Activated CD4-positive, alpha-beta memory T cell treated with anti-CD3 and anti-CD28 coated beads, Interleukin-2, amount 10 ng/mL, durations not matched to agents 7 days and 5 days (primary cell): ENCODE measurements at regions not wholly inside any gene's neighbourhood (a gene's known extent, or its start where the extent isn't known, plus 50 kb on each side); places are given as distances from the start of the nearest gene placed in this dataset.
"Not testable (repeated sequence)": the region's sequence is repeated elsewhere in the genome, so short reads cannot be mapped to it uniquely, and the experiment has no call there.

ENCODE experiments used
- CTCF ChIA-PET: fragments of 350-600 bp; sonication (Branson Sonifier 250); formaldehyde crosslinking; loops from one replicate; lab custom pipeline; 2021; ENCODE audit warnings: antibody characterized with exemption, inconsistent platforms; lab: Charles Lee
- POLR2A ChIA-PET: fragments of 350-600 bp; sonication (Branson Sonifier 250); formaldehyde crosslinking; loops from one replicate; lab custom pipeline; 2021; ENCODE audit warnings: antibody characterized with exemption; lab: Charles Lee
- DNase-seq: peaks from one replicate; pipeline ENCODE4 v3.0.0-alpha.2; 2020
- H3K27ac Mint-ChIP-seq: one replicate; pipeline ENCODE4 v1.8.0; 2021; ENCODE audit warnings: mild to moderate bottlenecking, mixed read lengths
- H3K27me3 Mint-ChIP-seq: one replicate; pipeline ENCODE4 v1.8.0; 2021; ENCODE audit warnings: mixed read lengths
- H3K36me3 Mint-ChIP-seq: one replicate; pipeline ENCODE4 v1.8.0; 2021; ENCODE audit warnings: low read depth, mixed read lengths
- H3K4me1 Mint-ChIP-seq: one replicate; pipeline ENCODE4 v1.8.0; 2021; ENCODE audit warnings: mixed read lengths
- H3K4me3 Mint-ChIP-seq: one replicate; pipeline ENCODE4 v1.8.0; 2021; ENCODE audit warnings: mild to moderate bottlenecking, mixed read lengths
- H3K9me3 Mint-ChIP-seq: one replicate; pipeline ENCODE4 v1.8.0; 2021; ENCODE audit warnings: mixed read lengths

DNA sequence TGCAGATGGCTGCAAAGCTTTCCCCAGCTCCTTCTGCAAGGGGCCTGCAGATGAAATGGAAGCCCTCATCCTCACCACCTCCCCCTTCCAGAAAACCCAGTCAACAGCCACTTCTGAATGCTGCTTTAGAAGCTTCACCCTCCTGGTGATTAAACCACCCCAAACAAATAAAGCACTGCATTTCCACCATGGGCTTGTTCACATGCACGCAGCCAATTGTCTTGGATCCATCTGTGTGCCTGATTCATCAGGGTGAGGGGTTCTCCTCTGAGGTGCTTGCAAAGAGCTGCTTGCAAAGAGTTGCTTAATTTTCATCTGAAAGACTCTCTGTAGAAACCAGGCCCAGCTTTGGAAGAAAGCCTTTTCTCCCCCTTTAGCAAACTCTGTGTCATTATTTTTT lies 184.0 kb upstream of the OSBPL11 start:
- CTCF ChIA-PET, H3K27me3 Mint-ChIP-seq, POLR2A ChIA-PET, H3K4me3 Mint-ChIP-seq, H3K4me1 Mint-ChIP-seq, H3K9me3 Mint-ChIP-seq, H3K36me3 Mint-ChIP-seq, DNase-seq, H3K27ac Mint-ChIP-seq: not testable (repeated sequence)

DNA sequence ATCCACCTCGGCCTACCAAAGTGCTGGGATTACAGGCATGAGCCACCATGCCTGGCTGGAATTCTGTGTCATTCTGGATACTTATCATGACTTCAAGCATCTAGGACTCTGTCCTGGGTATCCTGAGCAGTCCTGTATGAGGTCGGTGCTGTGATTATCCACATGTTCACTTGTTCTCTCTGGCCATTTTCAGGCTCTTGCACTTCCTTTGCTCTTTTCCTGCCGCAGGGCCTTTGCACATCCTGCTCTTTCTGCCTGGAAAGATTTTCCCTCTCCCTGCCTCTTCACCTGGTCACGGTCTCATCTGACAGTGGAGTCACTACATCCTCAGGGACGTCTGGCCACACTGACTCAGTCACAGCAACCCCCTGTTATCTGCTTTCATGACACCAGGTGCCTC lies 184.6 kb upstream of the OSBPL11 start:
- H3K36me3 Mint-ChIP-seq, H3K27me3 Mint-ChIP-seq, H3K27ac Mint-ChIP-seq, H3K9me3 Mint-ChIP-seq, POLR2A ChIA-PET, H3K4me1 Mint-ChIP-seq, DNase-seq, CTCF ChIA-PET, H3K4me3 Mint-ChIP-seq: not testable (repeated sequence)

DNA sequence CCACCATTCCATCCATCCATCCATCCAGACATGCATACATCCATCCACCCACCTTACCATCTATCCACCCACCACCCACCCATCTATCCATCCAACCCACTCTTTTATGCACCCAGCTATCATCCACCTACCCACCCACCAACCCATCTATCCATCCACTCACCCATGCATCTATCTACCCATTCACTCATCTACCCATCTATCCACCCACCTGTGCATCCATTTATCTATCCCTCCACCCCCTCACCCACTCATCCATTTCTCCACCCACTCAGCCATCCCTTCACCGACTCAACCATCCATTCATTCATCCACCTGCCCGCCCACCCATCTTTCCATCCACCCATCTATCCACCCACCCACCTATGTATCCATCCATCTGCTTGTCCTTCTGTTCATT lies 186.4 kb upstream of the OSBPL11 start:
- DNase-seq, POLR2A ChIA-PET, H3K4me3 Mint-ChIP-seq, H3K9me3 Mint-ChIP-seq, H3K4me1 Mint-ChIP-seq, CTCF ChIA-PET, H3K27me3 Mint-ChIP-seq, H3K27ac Mint-ChIP-seq, H3K36me3 Mint-ChIP-seq: not testable (repeated sequence)

DNA sequence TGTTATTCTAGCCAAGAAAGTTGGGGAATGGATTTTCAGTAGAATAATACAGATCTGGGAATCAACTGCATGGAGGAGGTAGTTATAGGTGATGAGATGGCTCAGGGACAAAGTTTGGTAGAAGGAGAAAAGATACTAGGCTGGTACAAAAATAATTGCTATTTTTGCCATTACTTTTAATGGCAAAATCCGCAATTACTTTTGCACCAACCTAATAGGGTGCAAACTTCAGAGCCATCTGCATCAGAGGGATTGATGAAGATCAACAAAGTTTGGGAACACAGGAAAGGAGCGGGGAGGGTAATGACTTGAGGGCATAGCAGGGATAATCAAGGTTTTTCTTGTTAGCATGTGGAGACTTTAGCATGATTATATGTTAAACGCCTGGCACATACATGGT lies 178.7 kb upstream of the ROPN1B start:
- H3K27ac Mint-ChIP-seq, H3K4me1 Mint-ChIP-seq, H3K36me3 Mint-ChIP-seq, H3K9me3 Mint-ChIP-seq, CTCF ChIA-PET, H3K4me3 Mint-ChIP-seq, POLR2A ChIA-PET, DNase-seq: not testable (repeated sequence)
- peaks cover 10% of the 10 kb centered on the region for H3K27me3 Mint-ChIP-seq

DNA sequence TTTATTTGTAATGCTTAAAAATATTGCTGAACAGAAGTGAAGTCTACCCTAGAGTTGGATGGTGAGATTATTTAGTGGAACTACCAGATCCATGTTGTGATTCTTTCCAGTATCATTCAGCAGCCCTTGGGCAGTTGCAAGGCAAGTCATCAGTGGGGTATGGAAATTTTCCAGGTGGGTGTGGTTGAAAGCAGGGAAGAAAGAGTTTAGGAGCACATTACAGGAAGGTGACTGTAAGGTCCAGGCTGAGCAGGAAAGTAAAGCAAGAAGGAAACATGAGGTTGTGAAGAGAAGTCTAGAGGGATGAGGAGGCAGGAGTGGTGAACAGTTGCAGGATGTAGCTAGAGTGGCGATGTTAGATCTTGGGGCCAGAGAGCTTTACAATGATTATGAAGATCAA lies 178.0 kb upstream of the ROPN1B start:
- DNase-seq, H3K36me3 Mint-ChIP-seq, CTCF ChIA-PET, POLR2A ChIA-PET, H3K27ac Mint-ChIP-seq, H3K9me3 Mint-ChIP-seq, H3K4me3 Mint-ChIP-seq, H3K4me1 Mint-ChIP-seq: not testable (repeated sequence)
- H3K27me3 Mint-ChIP-seq, result peaks cover 13% of the 10 kb centered on the region

- POLR2A ChIA-PET, H3K27ac Mint-ChIP-seq, H3K27me3 Mint-ChIP-seq, CTCF ChIA-PET, DNase-seq, H3K4me3 Mint-ChIP-seq, H3K36me3 Mint-ChIP-seq, H3K4me1 Mint-ChIP-seq: not testable (repeated sequence)
- peaks cover 26% of the 10 kb centered on the region for H3K9me3 Mint-ChIP-seq
Observed at GRCh38 chr3:125810010-125810409, 159.0 kb upstream of the ROPN1B start.

DNA sequence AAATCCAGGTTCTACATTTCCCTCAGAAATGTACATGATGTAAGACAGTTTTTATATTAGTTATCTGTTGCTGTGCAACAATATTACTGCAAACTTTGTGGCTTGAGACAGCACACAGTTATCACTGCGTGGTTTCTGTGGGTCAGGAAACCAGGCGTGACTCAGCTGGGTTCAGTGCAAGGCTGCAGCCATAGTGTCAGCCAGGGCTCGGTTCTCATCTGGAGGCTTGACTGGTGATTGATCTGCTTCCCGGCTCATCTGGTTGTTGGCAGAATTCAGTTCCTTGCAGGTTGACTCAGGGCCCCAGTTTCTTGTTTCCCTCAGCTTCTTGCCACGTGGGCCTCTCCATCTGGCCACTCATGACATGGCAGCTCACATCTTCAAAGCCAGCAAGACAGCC lies 146.8 kb upstream of the ROPN1B start:
- H3K27me3 Mint-ChIP-seq, CTCF ChIA-PET, POLR2A ChIA-PET, H3K27ac Mint-ChIP-seq, H3K36me3 Mint-ChIP-seq, H3K4me1 Mint-ChIP-seq, H3K4me3 Mint-ChIP-seq: not testable (repeated sequence)
- peaks cover 14% of the 10 kb centered on the region for H3K9me3 Mint-ChIP-seq
- peak; percentile 52 for DNase-seq

GRCh38 chr3:125831005-125831750 lies 137.8 kb upstream of the ROPN1B start:
- H3K36me3 Mint-ChIP-seq, CTCF ChIA-PET, H3K4me1 Mint-ChIP-seq, H3K4me3 Mint-ChIP-seq, H3K27me3 Mint-ChIP-seq, POLR2A ChIA-PET, H3K27ac Mint-ChIP-seq, DNase-seq: not testable (repeated sequence)
- peaks cover 15% of the 10 kb centered on the region for H3K9me3 Mint-ChIP-seq

GRCh38 chr3:125835562-125835961 lies 133.4 kb upstream of the ROPN1B start:
- POLR2A ChIA-PET, result not testable (repeated sequence)
- peak overlapping the region; percentile 74 for H3K27ac Mint-ChIP-seq

GRCh38 chr3:125836011-125836551 lies 132.9 kb upstream of the ROPN1B start:
- H3K36me3 Mint-ChIP-seq, H3K9me3 Mint-ChIP-seq, POLR2A ChIA-PET, H3K27me3 Mint-ChIP-seq, H3K4me1 Mint-ChIP-seq, CTCF ChIA-PET: not testable (repeated sequence)
- DNase-seq, result peak; percentile 32
- peak overlapping the region; percentile 65 for H3K4me3 Mint-ChIP-seq
- peak overlapping the region; percentile 74 for H3K27ac Mint-ChIP-seq

More at GRCh38 chr3:125835562-125835961, 133.4 kb upstream of the ROPN1B start:
- H3K27me3 Mint-ChIP-seq, H3K9me3 Mint-ChIP-seq, CTCF ChIA-PET, H3K36me3 Mint-ChIP-seq, DNase-seq, H3K4me1 Mint-ChIP-seq: not testable (repeated sequence)
- H3K4me3 Mint-ChIP-seq, result peak overlapping the region; percentile 65

DNA sequence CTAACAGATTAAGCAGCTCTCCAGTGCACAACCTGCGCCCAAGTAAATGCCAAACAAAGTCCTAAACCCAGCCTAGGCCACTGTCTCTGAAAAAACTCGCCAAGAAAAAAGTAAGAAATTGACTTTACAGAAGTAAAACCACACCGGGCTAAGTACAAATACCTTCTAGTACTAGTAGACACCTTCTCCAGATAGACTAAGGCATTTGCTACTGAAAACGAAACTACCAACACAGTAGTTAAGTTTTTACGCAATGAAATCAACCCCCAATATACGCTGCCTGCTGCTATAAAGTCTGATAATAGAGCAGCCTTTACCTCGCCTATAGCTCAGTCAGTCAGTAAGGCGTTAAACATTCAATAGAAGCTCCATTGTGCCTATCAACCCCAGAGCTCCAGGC lies 132.2 kb upstream of the ROPN1B start:
- peak overlapping the region; percentile 74 for H3K27ac Mint-ChIP-seq
- H3K36me3 Mint-ChIP-seq, POLR2A ChIA-PET, H3K9me3 Mint-ChIP-seq, H3K27me3 Mint-ChIP-seq, H3K4me1 Mint-ChIP-seq, DNase-seq, CTCF ChIA-PET: not testable (repeated sequence)
- H3K4me3 Mint-ChIP-seq, result peak overlapping the region; percentile 65

DNA sequence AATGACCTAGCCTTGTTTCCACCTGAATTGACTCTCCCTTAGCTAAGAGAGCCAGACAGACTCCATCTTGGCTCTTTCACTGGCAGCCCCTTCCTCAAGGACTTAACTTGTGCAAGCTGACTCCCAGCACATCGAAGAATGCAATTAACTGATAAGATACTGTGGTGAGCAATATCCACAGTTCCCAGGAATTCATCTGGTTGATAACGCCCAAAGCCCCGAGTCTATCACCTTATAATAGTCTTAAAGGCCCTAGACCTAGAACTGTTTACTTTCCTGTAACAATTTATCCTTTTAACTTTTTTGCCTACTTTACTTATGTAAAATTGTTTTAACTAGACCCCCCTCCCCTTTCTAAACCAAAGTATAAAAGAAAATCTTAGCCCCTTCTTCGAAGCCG lies 130.1 kb upstream of the ROPN1B start:
- H3K36me3 Mint-ChIP-seq, H3K9me3 Mint-ChIP-seq, H3K4me1 Mint-ChIP-seq, POLR2A ChIA-PET, CTCF ChIA-PET, H3K27me3 Mint-ChIP-seq, H3K4me3 Mint-ChIP-seq, DNase-seq, H3K27ac Mint-ChIP-seq: not testable (repeated sequence)

DNA sequence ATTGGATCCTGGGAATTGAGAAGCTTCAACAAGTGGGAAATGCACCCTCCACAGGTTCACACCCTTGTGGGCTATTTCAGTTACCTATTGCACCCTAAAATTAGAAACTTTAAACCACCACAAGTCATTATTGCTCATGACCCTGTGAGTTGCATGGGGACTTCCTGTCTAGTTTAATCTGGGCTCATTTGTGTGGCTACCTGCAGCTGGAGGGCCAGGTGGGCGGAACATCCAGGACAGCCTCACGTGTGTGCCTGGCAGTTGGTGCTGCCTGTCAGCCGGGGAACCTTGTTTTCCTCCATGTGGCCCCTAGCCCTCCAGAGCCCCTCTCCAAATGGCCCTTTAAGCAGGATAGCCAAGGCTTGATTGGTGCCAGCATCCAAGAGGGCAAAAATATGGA lies 128.5 kb upstream of the ROPN1B start:
- H3K4me1 Mint-ChIP-seq, POLR2A ChIA-PET, CTCF ChIA-PET, DNase-seq, H3K27me3 Mint-ChIP-seq, H3K4me3 Mint-ChIP-seq, H3K27ac Mint-ChIP-seq, H3K9me3 Mint-ChIP-seq, H3K36me3 Mint-ChIP-seq: not testable (repeated sequence)

DNA sequence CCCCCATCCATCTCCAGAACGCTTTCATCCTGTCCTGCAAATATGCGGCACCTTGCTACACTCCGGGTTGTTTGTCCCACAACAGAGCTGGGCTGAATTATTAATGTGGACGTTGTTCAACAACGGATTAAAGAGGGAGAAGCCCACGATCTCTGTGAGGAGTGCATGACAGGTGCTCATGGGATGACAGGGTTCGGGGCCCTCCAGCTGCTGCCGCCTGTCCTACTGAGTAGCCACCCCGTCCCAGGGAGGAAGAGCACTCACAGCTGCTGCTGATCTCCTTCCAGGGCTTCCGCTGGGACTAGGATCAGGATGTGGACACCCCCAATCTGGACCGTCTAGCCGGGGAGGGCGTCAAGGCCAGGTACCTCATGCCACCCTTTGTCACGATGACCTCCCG lies 121.0 kb upstream of the ROPN1B start:
- H3K4me1 Mint-ChIP-seq, DNase-seq, H3K27me3 Mint-ChIP-seq, H3K4me3 Mint-ChIP-seq, H3K9me3 Mint-ChIP-seq, H3K36me3 Mint-ChIP-seq, POLR2A ChIA-PET, H3K27ac Mint-ChIP-seq, CTCF ChIA-PET: not testable (repeated sequence)
